SK-N-SH (cell line): ENCODE measurements at regions not wholly inside any gene's neighbourhood (a gene's known extent, or its start where the extent isn't known, plus 50 kb on each side); places are given as distances from the start of the nearest gene placed in this dataset.

Experiments used
- CTCF ChIA-PET: fragments of 300-600, 350-600 bp; formaldehyde crosslinking; extraction: SDS; loops from one replicate; lab custom pipeline; 2021; lab: Yijun Ruan, JAX
- POLR2A ChIA-PET: fragments of 350-600 bp; sonication (Branson Sonifier 250); formaldehyde crosslinking; extraction: SDS; loops from one replicate; lab custom pipeline; 2020; ENCODE audit warnings: antibody characterized with exemption, inconsistent platforms; lab: Yijun Ruan, JAX
- DNase-seq: peaks from one replicate; pipeline ENCODE4 v3.0.0; 2012
- H2AFZ ChIP-seq: fragments of 200-600 bp; sonication (generic); 2 replicates; pipeline ENCODE4 v1.8.1; 2016; ENCODE audit warnings: antibody characterized with exemption, mild to moderate bottlenecking, low read depth
- H3F3A ChIP-seq: fragments of 200-600 bp; sonication (generic); replicated peaks from 2 replicates; pipeline ENCODE3; 2016; ENCODE audit warnings: antibody characterized with exemption, mild to moderate bottlenecking; ENCODE audit not compliant: insufficient read depth
- H3K27ac ChIP-seq, 2 experiments: fragments of 200-500 bp in 1 of 2; fragments of 200-600 bp in 1 of 2; sonication (Bioruptor generic) in 1 of 2; sonication (generic), shearing (Covaris generic) in 1 of 2; 2 replicates each; pipeline versions ENCODE4 v1.5.1 to v1.6.1; 2014 to 2016; ENCODE audit warnings: low read depth in 2 of 2, inconsistent platforms in 1 of 2, low read length in 1 of 2, mild to moderate bottlenecking in 1 of 2, mixed read lengths in 1 of 2
- H3K27me3 ChIP-seq: fragments of 200-600 bp; sonication (generic), shearing (Covaris generic); 2 replicates; pipeline ENCODE4 v1.6.1; 2016; ENCODE audit warnings: mixed run types; ENCODE audit not compliant: insufficient read depth
- H3K36me3 ChIP-seq, 2 experiments: fragments of 200-500 bp in 1 of 2; fragments of 200-600 bp in 1 of 2; sonication (Bioruptor generic) in 1 of 2; sonication (generic) in 1 of 2; replicated peaks in 1 of 2; 2 replicates each; pipeline versions ENCODE3 to v1.5.1; 2014 to 2016; ENCODE audit warnings: low read length in 1 of 2, mild to moderate bottlenecking in 1 of 2; ENCODE audit not compliant: insufficient read depth in 2 of 2, control insufficient read depth in 1 of 2
- H3K4me1 ChIP-seq, 2 experiments: fragments of 200-500 bp in 1 of 2; fragments of 200-600 bp in 1 of 2; sonication (Bioruptor generic) in 1 of 2; sonication (generic), shearing (Covaris generic) in 1 of 2; 2 replicates each; pipeline versions ENCODE4 v1.5.1 to v1.6.1; 2014 to 2016; ENCODE audit warnings: low read depth in 1 of 2, low read length in 1 of 2, mixed run types in 1 of 2; ENCODE audit not compliant: insufficient read depth in 2 of 2, control insufficient read depth in 1 of 2
- H3K4me2 ChIP-seq: fragments of 200-600 bp; sonication (generic), shearing (Covaris generic); 2 replicates; pipeline ENCODE4 v1.6.1; 2017; ENCODE audit warnings: mixed run types
- H3K4me3 ChIP-seq, 2 experiments: fragments of 200-500 bp in 1 of 2; fragments of 200-600 bp in 1 of 2; sonication (Bioruptor generic) in 1 of 2; sonication (generic), shearing (Covaris generic) in 1 of 2; 2 replicates each; pipeline versions ENCODE4 v1.5.1 to v1.8.1; 2014 to 2016; ENCODE audit warnings: low read depth in 2 of 2, inconsistent platforms in 1 of 2, low read length in 1 of 2, mild to moderate bottlenecking in 1 of 2, mixed read lengths in 1 of 2, moderate library complexity in 1 of 2
- H3K79me2 ChIP-seq: fragments of 200-600 bp; sonication (generic); 2 replicates; pipeline ENCODE4 v1.8.1; 2017; ENCODE audit warnings: mild to moderate bottlenecking; ENCODE audit not compliant: insufficient read depth
- H3K9ac ChIP-seq: fragments of 200-600 bp; sonication (generic); 2 replicates; pipeline ENCODE4 v1.6.1; 2017; ENCODE audit warnings: mixed run types
- H3K9me2 ChIP-seq: fragments of 200-600 bp; sonication (generic); 2 replicates; pipeline ENCODE4 v1.6.1; 2017; ENCODE audit warnings: mixed run types
- H3K9me3 ChIP-seq: fragments of 200-600 bp; sonication (generic); 2 replicates; pipeline ENCODE4 v1.6.1; 2017; ENCODE audit warnings: mixed run types, mild to moderate bottlenecking, moderate library complexity
- H4K20me1 ChIP-seq: fragments of 200-600 bp; sonication (generic); 2 replicates; pipeline ENCODE4 v1.6.1; 2017; ENCODE audit warnings: mild to moderate bottlenecking, mixed run types; ENCODE audit not compliant: insufficient read depth
- ELF1 ChIP-seq: IDR thresholded peaks from 2 replicates; pipeline ENCODE4 v1.4.0; 2012
- EP300 ChIP-seq, 2 experiments: IDR thresholded peaks; 2 replicates each; pipeline versions ENCODE4 v1.4.0 to v1.6.1; 2012; ENCODE audit warnings: borderline replicate concordance in 1 of 2, low read depth in 1 of 2, low read length in 1 of 2
- FOSL2 ChIP-seq: IDR thresholded peaks from 2 replicates; pipeline ENCODE4 v1.4.0; 2012; ENCODE audit warnings: low read depth, mild to moderate bottlenecking, moderate library complexity, borderline replicate concordance
- FOXJ3 ChIP-seq: sonication (generic); formaldehyde crosslinking; IDR thresholded peaks from 2 replicates; pipeline ENCODE4 v1.5.1; 2020; ENCODE audit warnings: mild to moderate bottlenecking, missing genetic modification reagents
- FOXM1 ChIP-seq: IDR thresholded peaks from 2 replicates; pipeline ENCODE4 v1.4.0; 2012; ENCODE audit warnings: low read depth, mild to moderate bottlenecking
- IRF3 ChIP-seq: fragments of 150-350 bp; IDR thresholded peaks from 2 replicates; pipeline ENCODE4 v1.6.1; 2016; ENCODE audit warnings: mild to moderate bottlenecking, low read depth, low read length
- JUND ChIP-seq: IDR thresholded peaks from 2 replicates; pipeline ENCODE4 v1.4.0; 2012
- MEF2A ChIP-seq: IDR thresholded peaks from 2 replicates; pipeline ENCODE4 v1.4.0; 2012; ENCODE audit warnings: low read depth, borderline replicate concordance
- MXI1 ChIP-seq: IDR thresholded peaks from 2 replicates; pipeline ENCODE4 v1.6.1; 2012; ENCODE audit warnings: mild to moderate bottlenecking, low read depth, low read length, improper control_type of control experiment
- NFIC ChIP-seq: IDR thresholded peaks from 2 replicates; pipeline ENCODE4 v1.4.0; 2012; ENCODE audit warnings: borderline replicate concordance
- NRF1 ChIP-seq: IDR thresholded peaks from 2 replicates; pipeline ENCODE4 v1.6.1; 2012; ENCODE audit warnings: low read depth, mild to moderate bottlenecking, low read length
- RAD21 ChIP-seq: IDR thresholded peaks from 2 replicates; pipeline ENCODE4 v1.6.1; 2012; ENCODE audit warnings: mild to moderate bottlenecking, low read length
- RCOR1 ChIP-seq: fragments of 150-350 bp; IDR thresholded peaks from 2 replicates; pipeline ENCODE4 v1.6.1; 2017; ENCODE audit warnings: antibody characterized with exemption, low read length
- REST ChIP-seq: IDR thresholded peaks from 2 replicates; pipeline ENCODE4 v1.6.1; 2012; ENCODE audit warnings: mild to moderate bottlenecking, low read depth, low read length, moderate library complexity
- SIN3A ChIP-seq: IDR thresholded peaks from 2 replicates; pipeline ENCODE4 v1.6.1; 2012; ENCODE audit warnings: low read depth, mild to moderate bottlenecking, low read length, moderate library complexity, borderline replicate concordance
- TAF1 ChIP-seq: IDR thresholded peaks from 2 replicates; pipeline ENCODE4 v1.6.1; 2012; ENCODE audit warnings: low read depth, mild to moderate bottlenecking, low read length, moderate library complexity, borderline replicate concordance
- TEAD4 ChIP-seq: IDR thresholded peaks from 2 replicates; pipeline ENCODE4 v1.4.0; 2012; ENCODE audit warnings: mild to moderate bottlenecking, borderline replicate concordance; ENCODE audit not compliant: insufficient read depth
- USF1 ChIP-seq: IDR thresholded peaks from 2 replicates; pipeline ENCODE4 v1.4.0; 2012; ENCODE audit warnings: low read depth, borderline replicate concordance
- USF2 ChIP-seq: fragments of 150-350 bp; IDR thresholded peaks from 2 replicates; pipeline ENCODE4 v1.6.1; 2017; ENCODE audit warnings: antibody characterized with exemption, low read length, low read depth, borderline replicate concordance
- WGBS: methylation state at CpG from one replicate; pipeline ENCODE4 v1.1.6; 2017; ENCODE audit warnings: low lambda C conversion rate; 5-methylcytosine and 5-hydroxymethylcytosine counted together

- no peak overlapping the region for H2AFZ ChIP-seq
- no peaks in the 10 kb centered on the region for H3K36me3 ChIP-seq
- WGBS, result 24% methylated on average over 5 of the region's 5 CpGs
- H3K4me3 ChIP-seq, result no peak overlapping the region
- H3K27ac ChIP-seq, result no peak overlapping the region
- no peaks in the 10 kb centered on the region for H3K79me2 ChIP-seq
- no peaks in the 10 kb centered on the region for H3K4me1 ChIP-seq
- H3K9me2 ChIP-seq, result no peaks in the 10 kb centered on the region
- H3F3A ChIP-seq, result no peaks in the 10 kb centered on the region
- no peaks in the 10 kb centered on the region for H4K20me1 ChIP-seq
- no peak for DNase-seq
- ChIA-PET POLR2A (no interaction called here), CTCF (no interaction called here)
- H3K9me3 ChIP-seq, result 0 out of 2 replicates have a peak, but pooled peaks cover 7% of the 10 kb centered on the region
- no peak for TF ChIP-seq FOXJ3 (CRISPR knock-in tag)
- no peak for TF ChIP-seq TEAD4
- H3K9ac ChIP-seq, result no peak overlapping the region
- H3K4me2 ChIP-seq, result no peak overlapping the region
- no peaks in the 10 kb centered on the region for H3K27me3 ChIP-seq
Observed at GRCh38 chr2:5148392-5149085, 543.6 kb upstream of the SOX11 start.

- 38% methylated on average over 5 of the region's 5 CpGs for WGBS
- Histone ChIP-seq H2AFZ (no peak overlapping the region), H3K27ac (no peak overlapping the region), H3K9me3 (peaks cover 7% of the 10 kb centered on the region; the same call in 1 of the 2 replicates), H3K79me2 (no peaks in the 10 kb centered on the region), H4K20me1 (no peaks in the 10 kb centered on the region), H3K27me3 (no peaks in the 10 kb centered on the region), H3K4me2 (no peak overlapping the region), H3K9ac (no peak overlapping the region), H3K9me2 (no peaks in the 10 kb centered on the region), H3K36me3 (no peaks in the 10 kb centered on the region), H3F3A (no peaks in the 10 kb centered on the region), H3K4me3 (no peak overlapping the region), H3K4me1 (no peaks in the 10 kb centered on the region)
- TF ChIP-seq TAF1 (no peak), FOXJ3 (CRISPR knock-in tag) (no peak), RAD21 (no peak), FOSL2 (no peak), NFIC (no peak), JUND (no peak), USF1 (no peak), MXI1 (no peak), ELF1 (no peak), RCOR1 (no peak), NRF1 (no peak), USF2 (no peak), REST (no peak), IRF3 (no peak), SIN3A (no peak), MEF2A (no peak), FOXM1 (no peak), EP300 (IDR thresholded peaks at IDR 0.05; ENCODE audit: borderline replicate concordance in 1 of 2, low read depth in 1 of 2, low read length in 1 of 2) (no peak)
- CTCF ChIA-PET, result no interaction called here
- POLR2A ChIA-PET, result no interaction called here
- DNase-seq, result no peak
Observed at GRCh38 chr2:5150871-5151270, 541.3 kb upstream of the SOX11 start.
